ENCODE measurements at regions not wholly inside any gene's neighbourhood (a gene's known extent, or its start where the extent isn't known, plus 50 kb on each side); places are given as distances from the start of the nearest gene placed in this dataset.
A peak's percentile ranks its signal among the peaks of the same experiment; 100 is the strongest.

DNA sequence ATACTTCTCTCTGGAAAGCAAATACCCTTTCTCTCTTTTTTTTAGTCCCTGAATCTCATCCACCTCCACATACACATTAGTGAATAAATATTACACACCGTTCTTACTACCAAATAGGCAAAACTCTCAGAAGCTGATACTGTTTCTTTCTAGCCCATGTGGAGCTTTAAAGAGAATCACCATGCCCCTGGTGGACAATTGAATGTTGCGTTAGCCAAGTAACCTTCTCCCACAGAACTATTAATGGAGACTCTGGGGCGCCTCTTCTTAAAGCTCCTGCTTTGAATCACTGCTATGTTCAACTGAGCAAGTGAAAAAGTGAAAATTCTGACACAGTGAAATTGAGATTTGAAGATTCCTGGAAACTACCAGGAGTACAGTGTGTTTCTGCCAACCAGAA is 522.8 kb upstream of the CDH7 start:
- H3K9me3 ChIP-seq (ENCODE audit: control insufficient read depth in 1 of 2, low read length in 2 of 2), result no peaks in the 10 kb centered on the region
- H3K36me3 Mint-ChIP-seq, result no peaks in the 10 kb centered on the region
- ChIA-PET POLR2A (ENCODE audit: partially characterized antibody) (no interaction called here), CTCF (ENCODE audit: partially characterized antibody) (no interaction called here)
- H3K27ac ChIP-seq (ENCODE audit: low read depth, low read length), result no peak overlapping the region
- no peak overlapping the region for H3K27ac Mint-ChIP-seq
- H3K4me3 Mint-ChIP-seq, result no peak overlapping the region
- H3K4me1 Mint-ChIP-seq, result no peaks in the 10 kb centered on the region
- intact Hi-C loops (cut with micrococcal nuclease), result no loop called here
- no peaks in the 10 kb centered on the region for H3K27me3 ChIP-seq (ENCODE audit: insufficient read depth, low read length)
- no peak for DNase-seq
- peaks cover 0 to 28% (median 7%) of the 10 kb centered on the region in 8 donors for H3K9me3 Mint-ChIP-seq
- H3K36me3 ChIP-seq (ENCODE audit: insufficient read depth, low read length), result no peaks in the 10 kb centered on the region
- H3K4me1 ChIP-seq (ENCODE audit: insufficient read depth, low read length), result no peaks in the 10 kb centered on the region
- no peaks in the 10 kb centered on the region for H3K27me3 Mint-ChIP-seq
- no peak overlapping the region for H3K4me3 ChIP-seq (ENCODE audit: low read length in 2 of 2)

DNA sequence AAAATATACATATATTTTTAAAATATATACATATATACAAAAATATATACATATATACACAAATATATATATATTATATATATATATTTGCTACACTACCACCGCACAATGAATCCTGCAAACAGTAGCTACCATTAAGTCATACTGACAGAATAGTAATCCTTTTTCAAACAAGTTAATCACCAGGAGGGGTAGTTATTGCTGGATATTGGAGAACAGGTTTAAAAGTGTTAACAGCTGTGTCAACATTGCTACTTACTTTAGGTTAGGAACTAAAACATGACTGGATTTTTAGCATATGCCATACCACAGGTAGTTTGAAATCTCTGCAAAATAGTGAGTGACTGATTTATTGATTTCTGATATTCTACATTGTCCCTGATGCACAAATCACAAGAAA is 529.1 kb upstream of the CDH7 start:
- Mint-ChIP-seq H3K9me3 (peaks cover 0 to 19% (median 7%) of the 10 kb centered on the region in 8 donors), H3K36me3 (no peaks in the 10 kb centered on the region), H3K4me1 (no peaks in the 10 kb centered on the region), H3K27me3 (no peaks in the 10 kb centered on the region), H3K4me3 (no peak overlapping the region), H3K27ac (no peak overlapping the region)
- ChIA-PET POLR2A (ENCODE audit: partially characterized antibody) (no interaction called here), CTCF (ENCODE audit: partially characterized antibody) (no interaction called here)
- no peaks in the 10 kb centered on the region for H3K9me3 ChIP-seq (ENCODE audit: control insufficient read depth in 1 of 2, low read length in 2 of 2)
- intact Hi-C loops (cut with micrococcal nuclease), result no loop called here
- H3K4me1 ChIP-seq (ENCODE audit: insufficient read depth, low read length), result no peaks in the 10 kb centered on the region
- no peaks in the 10 kb centered on the region for H3K27me3 ChIP-seq (ENCODE audit: insufficient read depth, low read length)
- H3K36me3 ChIP-seq (ENCODE audit: insufficient read depth, low read length), result no peaks in the 10 kb centered on the region
- no peak overlapping the region for H3K27ac ChIP-seq (ENCODE audit: low read depth, low read length)
- DNase-seq, result no peak
- H3K4me3 ChIP-seq (ENCODE audit: low read length in 2 of 2), result no peak overlapping the region

DNA sequence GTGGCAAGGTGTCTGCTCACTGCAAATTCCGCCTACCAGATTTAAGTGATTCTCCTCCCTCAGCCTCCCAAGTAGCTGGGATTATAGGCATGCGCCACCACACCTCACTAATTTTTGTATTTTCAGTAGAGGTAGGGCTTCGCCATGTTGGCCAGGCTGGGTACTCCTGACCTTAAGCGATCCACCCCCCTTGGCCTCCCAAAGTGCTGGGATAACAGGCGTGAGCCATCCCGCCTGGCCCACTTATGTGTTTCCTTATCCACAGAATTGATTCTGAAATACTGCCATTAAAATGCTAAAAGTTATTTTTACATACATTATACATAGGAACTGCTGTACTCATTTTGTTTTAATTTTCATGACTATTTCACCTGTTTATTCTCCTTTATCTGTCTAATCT is 529.7 kb upstream of the CDH7 start:
- Histone ChIP-seq H3K9me3 (ENCODE audit: control insufficient read depth in 1 of 2, low read length in 2 of 2) (no peaks in the 10 kb centered on the region), H3K4me3 (ENCODE audit: low read length in 2 of 2) (no peak overlapping the region), H3K27me3 (ENCODE audit: insufficient read depth, low read length) (no peaks in the 10 kb centered on the region), H3K36me3 (ENCODE audit: insufficient read depth, low read length) (no peaks in the 10 kb centered on the region), H3K4me1 (ENCODE audit: insufficient read depth, low read length) (no peaks in the 10 kb centered on the region), H3K27ac (ENCODE audit: low read depth, low read length) (no peak overlapping the region)
- no peaks in the 10 kb centered on the region for H3K4me1 Mint-ChIP-seq
- no peak for DNase-seq
- H3K9me3 Mint-ChIP-seq, result peaks cover 0 to 17% (median 6%) of the 10 kb centered on the region in 8 donors
- H3K27me3 Mint-ChIP-seq, result no peaks in the 10 kb centered on the region
- POLR2A ChIA-PET (ENCODE audit: partially characterized antibody), result no interaction called here
- intact Hi-C loops (cut with micrococcal nuclease), result no loop called here
- CTCF ChIA-PET (ENCODE audit: partially characterized antibody), result no interaction called here
- no peaks in the 10 kb centered on the region for H3K36me3 Mint-ChIP-seq
- H3K27ac Mint-ChIP-seq, result no peak overlapping the region
- no peak overlapping the region for H3K4me3 Mint-ChIP-seq

DNA sequence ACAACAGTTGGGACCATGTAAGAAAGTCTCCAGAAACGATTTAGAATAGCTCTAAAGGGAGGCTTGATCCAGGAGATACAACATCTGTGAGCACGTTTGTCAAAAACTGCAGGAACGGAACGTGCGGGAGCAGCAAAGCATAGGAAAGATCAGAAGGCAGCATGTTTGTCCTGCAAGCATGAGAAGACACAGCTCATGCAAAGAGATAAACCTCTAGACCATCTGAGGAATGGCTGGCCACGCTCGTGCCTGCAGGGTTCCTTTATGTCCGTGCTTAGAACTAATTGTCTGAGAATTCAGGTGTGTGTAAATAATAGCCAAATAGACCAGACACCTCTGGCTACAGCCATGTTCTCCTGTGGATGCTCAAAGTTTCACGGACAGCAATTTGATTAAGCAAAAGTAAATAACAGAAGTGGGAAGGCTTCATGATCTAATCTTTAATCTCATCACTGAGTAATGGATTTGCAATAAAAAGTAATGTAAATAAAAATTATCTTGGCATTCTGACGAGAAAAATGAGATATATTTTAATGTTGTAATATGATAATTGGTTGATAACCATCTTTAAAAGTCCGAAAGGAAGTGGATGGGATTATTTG is 534.8 kb upstream of the CDH7 start:
- no peaks in the 10 kb centered on the region for H3K4me1 Mint-ChIP-seq
- intact Hi-C loops (cut with micrococcal nuclease), result no loop called here
- H3K4me3 Mint-ChIP-seq, result no peak overlapping the region
- Histone ChIP-seq H3K27ac (ENCODE audit: low read depth, low read length) (no peak overlapping the region), H3K4me1 (ENCODE audit: insufficient read depth, low read length) (no peaks in the 10 kb centered on the region), H3K4me3 (ENCODE audit: low read length in 2 of 2) (no peak overlapping the region), H3K27me3 (ENCODE audit: insufficient read depth, low read length) (no peaks in the 10 kb centered on the region), H3K36me3 (ENCODE audit: insufficient read depth, low read length) (no peaks in the 10 kb centered on the region), H3K9me3 (ENCODE audit: control insufficient read depth in 1 of 2, low read length in 2 of 2) (no peaks in the 10 kb centered on the region)
- no peaks in the 10 kb centered on the region for H3K36me3 Mint-ChIP-seq
- peak overlapping the region in 1 of 7 donors; percentile 47 for H3K27ac Mint-ChIP-seq
- no peak for DNase-seq
- H3K9me3 Mint-ChIP-seq, result peaks cover 0 to 12% (median 3%) of the 10 kb centered on the region in 8 donors
- H3K27me3 Mint-ChIP-seq, result no peaks in the 10 kb centered on the region
- ChIA-PET CTCF (ENCODE audit: partially characterized antibody) (no interaction called here), POLR2A (ENCODE audit: partially characterized antibody) (no interaction called here)

DNA sequence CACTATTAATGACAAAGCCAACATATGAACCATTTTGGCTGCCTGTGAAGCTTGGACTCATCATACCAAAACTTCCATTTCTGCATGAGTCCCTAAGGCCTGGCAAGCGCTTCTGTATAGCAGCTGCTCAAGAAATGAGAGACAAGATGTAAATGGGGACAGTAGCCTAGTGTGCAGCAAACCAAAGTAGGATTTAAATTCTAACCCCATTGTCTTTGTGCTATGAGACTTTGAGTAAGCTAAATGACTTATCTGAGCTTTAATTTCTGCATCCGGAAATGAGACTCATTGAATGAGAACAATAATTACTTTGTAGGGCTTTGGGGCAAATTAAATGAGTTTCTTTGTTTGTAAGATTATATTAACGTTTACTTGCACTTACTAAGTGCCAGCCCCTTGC is 536.4 kb upstream of the CDH7 start:
- no peak overlapping the region for H3K4me3 Mint-ChIP-seq
- ChIA-PET POLR2A (ENCODE audit: partially characterized antibody) (no interaction called here), CTCF (ENCODE audit: partially characterized antibody) (no interaction called here)
- H3K27me3 Mint-ChIP-seq, result no peaks in the 10 kb centered on the region
- no peak overlapping the region for H3K4me3 ChIP-seq (ENCODE audit: low read length in 2 of 2)
- intact Hi-C loops (cut with micrococcal nuclease), result no loop called here
- no peaks in the 10 kb centered on the region for H3K36me3 Mint-ChIP-seq
- peaks cover 0 to 15% (median 3%) of the 10 kb centered on the region in 8 donors for H3K9me3 Mint-ChIP-seq
- H3K36me3 ChIP-seq (ENCODE audit: insufficient read depth, low read length), result no peaks in the 10 kb centered on the region
- DNase-seq, result no peak
- no peaks in the 10 kb centered on the region for H3K9me3 ChIP-seq (ENCODE audit: control insufficient read depth in 1 of 2, low read length in 2 of 2)
- no peaks in the 10 kb centered on the region for H3K27me3 ChIP-seq (ENCODE audit: insufficient read depth, low read length)
- no peaks in the 10 kb centered on the region for H3K4me1 ChIP-seq (ENCODE audit: insufficient read depth, low read length)
- H3K27ac Mint-ChIP-seq, result no peak overlapping the region
- H3K27ac ChIP-seq (ENCODE audit: low read depth, low read length), result no peak overlapping the region
- no peaks in the 10 kb centered on the region for H3K4me1 Mint-ChIP-seq

DNA sequence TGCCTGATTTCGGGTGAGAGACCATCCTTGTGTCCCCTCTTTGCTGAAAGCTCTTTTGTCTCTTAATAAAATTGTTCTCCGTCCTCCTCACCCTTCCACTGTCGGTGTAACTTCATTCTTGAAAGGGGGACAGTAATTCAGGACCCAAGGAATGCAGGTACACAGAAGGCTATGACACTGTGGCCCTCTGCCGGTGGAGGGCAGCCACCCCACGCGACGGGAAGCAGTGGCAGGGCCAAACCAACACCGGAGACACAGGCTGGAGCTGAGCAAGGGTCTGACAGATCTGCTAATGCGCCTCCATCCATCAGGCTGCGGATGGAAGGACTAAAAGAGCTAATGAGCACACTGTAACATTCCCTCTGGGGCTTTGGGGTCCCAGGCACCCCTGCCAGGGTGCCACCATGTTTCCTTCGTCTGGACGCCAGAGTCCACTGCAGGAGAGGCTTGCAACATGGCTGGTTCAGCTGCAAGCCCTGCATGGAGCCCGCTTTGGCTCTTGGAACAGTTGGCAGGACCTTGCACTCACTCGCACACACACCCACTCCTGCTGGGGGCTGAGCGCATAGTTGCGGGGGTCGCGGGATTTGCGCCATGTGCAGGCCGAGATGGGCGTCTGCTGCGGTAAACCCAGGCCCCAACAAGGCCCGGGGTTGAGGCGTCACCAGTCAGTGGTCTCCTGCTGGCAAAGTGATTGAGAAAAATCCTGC is 544.1 kb upstream of the CDH7 start:
- intact Hi-C loops (cut with micrococcal nuclease), result no loop called here
- Histone ChIP-seq H3K9me3 (ENCODE audit: control insufficient read depth in 1 of 2, low read length in 2 of 2) (no peaks in the 10 kb centered on the region), H3K4me3 (ENCODE audit: low read length in 2 of 2) (no peak overlapping the region), H3K36me3 (ENCODE audit: insufficient read depth, low read length) (no peaks in the 10 kb centered on the region), H3K27ac (ENCODE audit: low read depth, low read length) (no peak overlapping the region), H3K4me1 (ENCODE audit: insufficient read depth, low read length) (no peaks in the 10 kb centered on the region), H3K27me3 (ENCODE audit: insufficient read depth, low read length) (no peaks in the 10 kb centered on the region)
- peaks cover 0 to 14% (median 3%) of the 10 kb centered on the region in 8 donors for H3K9me3 Mint-ChIP-seq
- ChIA-PET CTCF (ENCODE audit: partially characterized antibody) (no interaction called here), POLR2A (ENCODE audit: partially characterized antibody) (no interaction called here)
- no peaks in the 10 kb centered on the region for H3K4me1 Mint-ChIP-seq
- H3K27me3 Mint-ChIP-seq, result no peaks in the 10 kb centered on the region
- H3K4me3 Mint-ChIP-seq, result no peak overlapping the region
- DNase-seq, result no peak
- no peaks in the 10 kb centered on the region for H3K36me3 Mint-ChIP-seq
- H3K27ac Mint-ChIP-seq, result no peak overlapping the region

DNA sequence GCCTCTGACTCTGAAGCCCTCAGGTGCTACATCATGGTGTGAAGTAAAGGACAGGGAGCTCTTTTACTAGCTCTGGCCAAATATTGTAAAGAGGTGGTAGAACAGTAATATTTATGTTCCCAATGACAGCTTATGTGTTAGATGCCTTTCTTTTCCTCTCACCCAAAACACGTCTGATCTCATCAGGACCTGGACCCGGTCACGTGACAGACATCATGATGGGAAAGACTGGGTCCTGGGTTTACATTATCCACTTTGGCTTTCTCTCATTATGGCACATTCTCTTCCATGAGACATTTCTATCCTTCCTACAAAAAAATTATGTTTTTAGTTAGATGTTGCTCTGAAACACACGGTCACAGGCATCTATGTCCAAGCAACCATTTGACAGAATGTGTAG is 548.7 kb upstream of the CDH7 start:
- DNase-seq, result no peak
- Histone ChIP-seq H3K36me3 (ENCODE audit: insufficient read depth, low read length) (no peaks in the 10 kb centered on the region), H3K9me3 (ENCODE audit: control insufficient read depth in 1 of 2, low read length in 2 of 2) (no peaks in the 10 kb centered on the region), H3K27ac (ENCODE audit: low read depth, low read length) (no peak overlapping the region), H3K4me3 (ENCODE audit: low read length in 2 of 2) (no peak overlapping the region), H3K4me1 (ENCODE audit: insufficient read depth, low read length) (no peaks in the 10 kb centered on the region), H3K27me3 (ENCODE audit: insufficient read depth, low read length) (no peaks in the 10 kb centered on the region)
- no peak overlapping the region for H3K27ac Mint-ChIP-seq
- no peaks in the 10 kb centered on the region for H3K27me3 Mint-ChIP-seq
- no peaks in the 10 kb centered on the region for H3K4me1 Mint-ChIP-seq
- CTCF ChIA-PET (ENCODE audit: partially characterized antibody), result no interaction called here
- H3K36me3 Mint-ChIP-seq, result no peaks in the 10 kb centered on the region
- intact Hi-C loops (cut with micrococcal nuclease), result no loop called here
- H3K4me3 Mint-ChIP-seq, result no peak overlapping the region
- POLR2A ChIA-PET (ENCODE audit: partially characterized antibody), result no interaction called here
- H3K9me3 Mint-ChIP-seq, result peaks cover 0 to 15% (median 4%) of the 10 kb centered on the region in 8 donors
